Karpas-422 (cell line): ENCODE measurements at regions not wholly inside any gene's neighbourhood (a gene's known extent, or its start where the extent isn't known, plus 50 kb on each side); places are given as distances from the start of the nearest gene placed in this dataset.
"Not testable (repeated sequence)": the region's sequence is repeated elsewhere in the genome, so short reads cannot be mapped to it uniquely, and the experiment has no call there.

ENCODE experiments used
- DNase-seq: peaks from one replicate; pipeline ENCODE4 v3.0.0-alpha.2; 2015
- H2AFZ ChIP-seq: fragments of 200-600 bp; sonication (generic); 2 replicates; pipeline ENCODE4 v1.6.1; 2014; ENCODE audit warnings: antibody characterized with exemption, low read length, mixed read lengths
- H3K27ac ChIP-seq: fragments of 200-600 bp; sonication (generic); 2 replicates; pipeline ENCODE4 v1.5.1; 2014; ENCODE audit warnings: mild to moderate bottlenecking, low read length, moderate library complexity
- H3K27me3 ChIP-seq: fragments of 200-600 bp; sonication (generic); 2 replicates; pipeline ENCODE4 v1.6.1; 2014; ENCODE audit warnings: low read length, mixed read lengths
- H3K36me3 ChIP-seq: fragments of 200-600 bp; sonication (generic); 2 replicates; pipeline ENCODE4 v1.6.1; 2014; ENCODE audit warnings: low read length, mixed read lengths; ENCODE audit not compliant: insufficient read depth
- H3K4me1 ChIP-seq: fragments of 200-600 bp; sonication (generic); 2 replicates; pipeline ENCODE4 v1.6.1; 2014; ENCODE audit warnings: mild to moderate bottlenecking, low read length, mixed read lengths
- H3K4me2 ChIP-seq: fragments of 200-600 bp; sonication (generic); 2 replicates; pipeline ENCODE4 v1.6.1; 2014; ENCODE audit warnings: low read length, low read depth, mild to moderate bottlenecking; ENCODE audit not compliant: poor library complexity, severe bottlenecking
- H3K4me3 ChIP-seq: fragments of 200-600 bp; sonication (generic); 2 replicates; pipeline ENCODE4 v1.5.1; 2014; ENCODE audit warnings: mild to moderate bottlenecking, antibody characterized with exemption, low read length, mixed read lengths
- H3K79me2 ChIP-seq: fragments of 200-600 bp; sonication (generic); 2 replicates; pipeline ENCODE4 v1.6.1; 2014; ENCODE audit warnings: mild to moderate bottlenecking, low read length, mixed read lengths
- H3K9ac ChIP-seq: fragments of 200-600 bp; sonication (generic); 2 replicates; pipeline ENCODE4 v1.6.0; 2014; ENCODE audit warnings: low read length
- H3K9me2 ChIP-seq: fragments of 200-600 bp; sonication (generic), shearing (Covaris generic); replicated peaks from 2 replicates; pipeline ENCODE4 v1.6.0; 2014; ENCODE audit warnings: mild to moderate bottlenecking, low read length, moderate library complexity; ENCODE audit not compliant: insufficient read depth
- H3K9me3 ChIP-seq: fragments of 300-700, 200-600 bp; sonication (generic); 2 replicates; pipeline ENCODE4 v1.6.1; 2014; ENCODE audit warnings: low read length, mixed read lengths
- H4K20me1 ChIP-seq: fragments of 200-600 bp; sonication (generic); 2 replicates; pipeline ENCODE4 v1.6.1; 2014; ENCODE audit warnings: mild to moderate bottlenecking, antibody characterized with exemption, low read length, low read depth; ENCODE audit not compliant: insufficient read depth

GRCh38 chr5:2156358-2157059 lies 273.8 kb upstream of the IRX4 start:
- no peak overlapping the region for H3K9ac ChIP-seq
- H3K79me2 ChIP-seq, result no peaks in the 10 kb centered on the region
- H3K27ac ChIP-seq, result no peak overlapping the region
- no peak for DNase-seq
- H3K9me3 ChIP-seq, result no peaks in the 10 kb centered on the region
- no peaks in the 10 kb centered on the region for H3K9me2 ChIP-seq
- no peak overlapping the region for H3K4me2 ChIP-seq
- H3K36me3 ChIP-seq, result no peaks in the 10 kb centered on the region
- H3K4me1 ChIP-seq, result no peaks in the 10 kb centered on the region
- H4K20me1 ChIP-seq, result no peaks in the 10 kb centered on the region
- no peaks in the 10 kb centered on the region for H3K27me3 ChIP-seq
- no peak overlapping the region for H3K4me3 ChIP-seq
- no peak overlapping the region for H2AFZ ChIP-seq

DNA sequence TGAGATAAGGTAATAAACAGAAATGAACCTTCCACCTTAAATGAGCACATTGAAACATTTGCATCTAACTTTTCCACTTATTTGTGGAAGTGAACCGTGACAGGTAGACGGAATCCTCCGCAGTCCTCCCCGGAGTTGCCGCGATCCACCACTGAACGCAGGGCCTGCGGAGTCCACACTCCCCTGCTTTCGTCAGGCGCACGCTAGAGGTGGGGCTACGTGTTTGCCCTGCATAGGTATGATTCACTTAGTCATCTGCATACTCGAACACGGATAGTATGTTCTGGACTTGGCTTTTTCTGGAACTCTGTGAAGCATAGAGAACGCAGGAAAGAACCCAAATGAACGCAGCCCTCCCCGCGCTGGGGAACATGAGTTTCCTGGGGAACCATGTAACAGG lies 272.8 kb upstream of the IRX4 start:
- H3K27me3 ChIP-seq, result no peaks in the 10 kb centered on the region
- H3K9me3 ChIP-seq, result no peaks in the 10 kb centered on the region
- no peaks in the 10 kb centered on the region for H3K79me2 ChIP-seq
- no peaks in the 10 kb centered on the region for H3K9me2 ChIP-seq
- no peak overlapping the region for H3K9ac ChIP-seq
- no peak for DNase-seq
- no peaks in the 10 kb centered on the region for H4K20me1 ChIP-seq
- H2AFZ ChIP-seq, result no peak overlapping the region
- H3K4me3 ChIP-seq, result no peak overlapping the region
- no peak overlapping the region for H3K4me2 ChIP-seq
- H3K4me1 ChIP-seq, result no peaks in the 10 kb centered on the region
- H3K36me3 ChIP-seq, result no peaks in the 10 kb centered on the region
- no peak overlapping the region for H3K27ac ChIP-seq

DNA sequence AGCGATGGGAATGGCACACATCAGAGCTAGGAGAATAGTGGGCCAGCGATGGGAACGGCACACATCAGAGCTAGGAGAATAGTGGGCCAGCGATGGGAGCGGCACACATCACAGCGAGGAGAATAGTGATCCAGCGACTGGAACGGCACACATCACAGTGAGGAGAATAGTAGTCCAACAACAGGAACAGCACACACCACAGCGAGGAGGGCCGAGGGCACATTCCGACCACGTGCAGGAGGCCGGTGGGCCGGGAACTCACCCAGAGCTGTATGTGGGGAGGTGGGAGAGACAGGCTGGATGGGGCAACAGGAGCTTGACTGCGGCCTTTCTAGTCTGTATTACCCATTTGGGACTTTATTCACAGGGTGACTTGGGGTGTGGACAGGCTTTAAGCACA lies 271.1 kb upstream of the IRX4 start:
- no peak overlapping the region for H2AFZ ChIP-seq

DNA sequence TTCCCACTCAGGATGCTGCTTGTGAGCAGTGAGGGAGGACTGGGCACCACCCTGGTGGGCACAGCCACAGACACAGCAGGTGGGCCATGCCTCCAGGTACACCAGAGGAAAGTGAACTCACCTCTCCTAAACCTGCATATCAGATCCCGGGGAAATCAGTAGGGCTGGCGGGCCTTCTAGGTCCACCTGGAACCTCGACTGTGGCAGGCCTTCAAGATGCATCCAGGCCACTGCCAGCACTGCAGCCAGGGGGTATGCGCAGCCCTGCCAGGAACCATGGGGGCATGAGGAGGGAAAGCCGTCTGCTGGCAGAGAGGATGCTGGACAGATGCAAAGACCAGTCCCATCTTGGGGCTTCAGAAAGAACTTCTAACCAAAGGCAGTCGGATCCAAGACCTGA lies 270.6 kb upstream of the IRX4 start:
- no peak for DNase-seq
- H4K20me1 ChIP-seq, result no peaks in the 10 kb centered on the region
- no peak overlapping the region for H3K4me3 ChIP-seq
- no peak overlapping the region for H3K27ac ChIP-seq
- H3K9me3 ChIP-seq, result no peaks in the 10 kb centered on the region
- H3K36me3 ChIP-seq, result no peaks in the 10 kb centered on the region
- no peaks in the 10 kb centered on the region for H3K27me3 ChIP-seq
- no peak overlapping the region for H2AFZ ChIP-seq
- H3K4me1 ChIP-seq, result no peaks in the 10 kb centered on the region
- no peak overlapping the region for H3K9ac ChIP-seq
- H3K4me2 ChIP-seq, result no peak overlapping the region
- no peaks in the 10 kb centered on the region for H3K9me2 ChIP-seq
- no peaks in the 10 kb centered on the region for H3K79me2 ChIP-seq

More for the DNA sequence above, 271.1 kb upstream of the IRX4 start:
- Histone ChIP-seq H3K27me3 (no peaks in the 10 kb centered on the region), H3K9ac (no peak overlapping the region), H4K20me1 (no peaks in the 10 kb centered on the region), H3K9me3 (no peaks in the 10 kb centered on the region), H3K36me3 (no peaks in the 10 kb centered on the region), H3K79me2 (no peaks in the 10 kb centered on the region), H3K9me2 (no peaks in the 10 kb centered on the region), H3K4me1 (no peaks in the 10 kb centered on the region), H3K4me2 (no peak overlapping the region), H3K4me3 (no peak overlapping the region), H3K27ac (no peak overlapping the region)
- DNase-seq, result no peak

DNA sequence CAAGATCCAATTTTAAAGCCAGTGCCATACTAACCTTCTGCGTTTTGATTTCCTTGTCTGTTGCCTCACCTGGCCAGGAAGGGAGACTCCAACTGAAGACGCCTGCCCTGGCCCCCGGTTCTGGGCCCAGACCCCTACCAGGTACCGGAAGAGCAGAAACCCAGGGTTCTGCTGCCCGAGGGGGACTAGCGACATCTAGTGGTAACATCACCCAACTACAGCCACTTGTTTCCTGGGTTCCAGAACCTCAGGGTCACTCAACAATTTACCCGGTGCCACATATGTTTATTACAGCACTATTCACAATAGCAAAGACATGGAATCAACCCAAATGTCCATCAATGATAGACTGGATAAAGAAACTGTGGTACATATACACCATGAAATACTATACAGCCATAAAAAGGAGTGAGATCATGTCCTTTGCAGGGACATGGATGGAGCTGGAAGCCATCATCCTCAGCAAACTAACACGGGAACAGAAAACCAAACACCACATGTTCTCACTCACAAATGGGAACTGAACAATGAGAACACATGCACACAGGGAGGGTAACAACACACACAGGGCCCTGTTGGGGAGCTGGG lies 268.7 kb upstream of the IRX4 start:
- not testable (repeated sequence) for H2AFZ ChIP-seq, H3K27me3 ChIP-seq, H3K4me1 ChIP-seq, H3K79me2 ChIP-seq, H3K9me2 ChIP-seq, H3K9ac ChIP-seq, H3K36me3 ChIP-seq, H3K4me2 ChIP-seq, H4K20me1 ChIP-seq, H3K9me3 ChIP-seq, H3K27ac ChIP-seq, H3K4me3 ChIP-seq
- DNase-seq, result peak; percentile 75

- H3K27ac ChIP-seq, result no peak overlapping the region
- H4K20me1 ChIP-seq, result no peaks in the 10 kb centered on the region
- DNase-seq, result no peak
- H3K36me3 ChIP-seq, result no peaks in the 10 kb centered on the region
- no peaks in the 10 kb centered on the region for H3K79me2 ChIP-seq
- no peaks in the 10 kb centered on the region for H3K9me3 ChIP-seq
- H3K9ac ChIP-seq, result no peak overlapping the region
- H3K4me3 ChIP-seq, result no peak overlapping the region
- no peaks in the 10 kb centered on the region for H3K27me3 ChIP-seq
- H3K9me2 ChIP-seq, result no peaks in the 10 kb centered on the region
- no peak overlapping the region for H2AFZ ChIP-seq
- no peaks in the 10 kb centered on the region for H3K4me1 ChIP-seq
- H3K4me2 ChIP-seq, result no peak overlapping the region
Observed at GRCh38 chr5:2149195-2149539, 266.4 kb upstream of the IRX4 start.

DNA sequence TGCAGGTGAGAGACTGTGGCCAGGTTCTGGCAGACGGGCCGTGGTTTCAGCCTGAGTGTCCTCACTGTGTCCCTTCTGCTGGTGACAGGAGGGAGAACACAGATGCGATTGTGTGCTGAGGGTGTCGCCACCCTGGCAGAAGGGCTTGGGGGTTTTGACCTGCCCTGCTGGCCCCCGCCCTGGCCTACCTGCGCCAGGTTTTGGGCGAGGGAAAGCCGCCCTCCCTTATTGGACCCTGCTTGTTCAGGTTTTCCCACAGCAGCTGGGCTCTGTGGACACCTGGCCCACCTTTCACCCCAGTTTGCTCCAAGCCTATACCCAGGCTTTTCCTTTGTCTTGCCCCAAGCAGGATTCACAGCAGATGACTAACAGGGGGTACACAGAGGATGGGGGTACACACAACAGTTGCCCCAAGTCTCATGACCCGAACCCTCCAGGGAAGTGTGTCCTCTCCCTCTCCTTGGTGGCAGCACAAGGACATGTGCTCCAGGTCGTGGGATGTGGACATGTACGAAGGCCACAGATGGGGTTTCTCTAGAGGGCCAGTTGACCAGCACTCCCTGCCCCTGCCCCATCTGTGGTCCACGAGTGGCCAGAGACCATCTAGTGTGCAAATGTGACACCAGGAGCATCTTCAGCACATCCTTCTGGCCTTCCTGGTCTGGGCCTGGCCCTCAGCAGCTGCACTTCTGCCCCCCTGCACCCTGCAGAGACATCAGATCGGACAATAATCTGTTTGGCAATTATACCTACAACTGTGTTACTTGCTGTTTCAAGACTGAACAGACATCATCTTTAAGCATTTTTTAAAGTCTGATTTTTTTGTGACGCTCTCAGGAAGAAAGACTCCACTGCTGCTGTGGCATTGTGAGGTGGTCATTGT lies 265.8 kb upstream of the IRX4 start:
- Histone ChIP-seq H3K4me1 (no peaks in the 10 kb centered on the region), H3K9me3 (no peaks in the 10 kb centered on the region), H3K79me2 (no peaks in the 10 kb centered on the region), H3K9me2 (no peaks in the 10 kb centered on the region), H3K36me3 (no peaks in the 10 kb centered on the region), H3K4me2 (no peak overlapping the region), H4K20me1 (no peaks in the 10 kb centered on the region), H3K9ac (no peak overlapping the region), H3K27ac (no peak overlapping the region), H2AFZ (no peak overlapping the region), H3K27me3 (no peaks in the 10 kb centered on the region), H3K4me3 (no peak overlapping the region)
- DNase-seq, result no peak

- no peak overlapping the region for H3K9ac ChIP-seq
- H3K4me2 ChIP-seq, result no peak overlapping the region
- H3K27me3 ChIP-seq, result no peaks in the 10 kb centered on the region
- no peaks in the 10 kb centered on the region for H3K9me3 ChIP-seq
- H3K27ac ChIP-seq, result no peak overlapping the region
- no peaks in the 10 kb centered on the region for H3K79me2 ChIP-seq
- no peaks in the 10 kb centered on the region for H3K9me2 ChIP-seq
- no peaks in the 10 kb centered on the region for H4K20me1 ChIP-seq
- H3K4me3 ChIP-seq, result no peak overlapping the region
- no peaks in the 10 kb centered on the region for H3K4me1 ChIP-seq
- H2AFZ ChIP-seq, result no peak overlapping the region
- no peak for DNase-seq
- H3K36me3 ChIP-seq, result no peaks in the 10 kb centered on the region
Observed at GRCh38 chr5:2147504-2148311, 265.0 kb upstream of the IRX4 start.
